ENCODE measurements at regions not wholly inside any gene's neighbourhood (a gene's known extent, or its start where the extent isn't known, plus 50 kb on each side); places are given as distances from the start of the nearest gene placed in this dataset.

DNA sequence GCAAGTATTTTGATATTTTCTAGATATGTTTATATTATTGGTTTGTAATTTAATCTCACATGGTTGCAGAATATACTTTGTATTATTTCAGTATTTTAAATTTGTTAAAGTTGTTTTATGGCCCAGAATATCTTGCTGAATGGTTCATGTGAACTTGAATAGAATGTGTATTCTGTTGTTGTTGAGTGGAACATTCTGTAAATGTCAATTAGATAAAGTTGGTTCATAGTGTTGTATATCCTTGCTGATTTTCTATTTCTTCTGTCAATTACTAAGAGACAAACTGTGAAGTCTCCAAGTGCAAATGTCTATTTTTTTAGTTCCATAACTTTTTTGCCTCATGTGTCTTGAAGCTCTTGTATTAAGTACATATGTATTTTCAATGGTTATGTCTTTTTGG, 411.7 kb downstream of the NPIPA7 start:
- Histone ChIP-seq H3K27ac (ENCODE audit: low read length) (no peak overlapping the region), H3K4me3 (ENCODE audit: low read length) (no peak overlapping the region), H3K27me3 (ENCODE audit: control insufficient read depth, insufficient read depth) (no peaks in the 10 kb centered on the region), H3K4me1 (ENCODE audit: control insufficient read depth, insufficient read depth, low read length) (no peaks in the 10 kb centered on the region), H3K9me3 (ENCODE audit: control insufficient read depth, low read length) (no peaks in the 10 kb centered on the region)
- DNase-seq (no peak), ATAC-seq (no peak)
- intact Hi-C loops (cut with DNase I) = no loop called here

DNA sequence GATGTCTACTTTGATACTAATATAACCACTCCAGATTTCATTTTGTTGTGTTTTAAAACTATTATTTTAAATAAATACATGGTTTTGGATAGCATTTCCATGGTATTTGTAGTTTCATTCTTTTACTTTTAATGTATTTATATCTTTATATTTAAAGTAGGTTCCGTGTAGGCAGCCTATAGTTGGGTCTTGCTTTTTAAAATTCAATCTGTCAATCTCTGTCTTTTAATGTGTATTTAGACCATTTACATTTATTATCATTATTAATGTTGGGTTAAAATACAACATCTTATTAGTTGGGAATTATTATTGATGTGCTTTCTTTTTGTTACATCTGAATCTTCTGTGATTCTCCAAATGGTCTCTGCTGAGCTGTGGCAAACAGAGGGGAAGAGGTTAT, 412.1 kb downstream of the NPIPA7 start:
- intact Hi-C loops (cut with DNase I) = no loop called here
- WGBS = 65% methylated on average over 1 of the region's 1 CpG
- Histone ChIP-seq H3K9me3 (ENCODE audit: control insufficient read depth, low read length) (no peaks in the 10 kb centered on the region), H3K27me3 (ENCODE audit: control insufficient read depth, insufficient read depth) (no peaks in the 10 kb centered on the region), H3K4me3 (ENCODE audit: low read length) (no peak overlapping the region), H3K27ac (ENCODE audit: low read length) (no peak overlapping the region), H3K4me1 (ENCODE audit: control insufficient read depth, insufficient read depth, low read length) (no peaks in the 10 kb centered on the region)
- DNase-seq (no peak), ATAC-seq (no peak)

DNA sequence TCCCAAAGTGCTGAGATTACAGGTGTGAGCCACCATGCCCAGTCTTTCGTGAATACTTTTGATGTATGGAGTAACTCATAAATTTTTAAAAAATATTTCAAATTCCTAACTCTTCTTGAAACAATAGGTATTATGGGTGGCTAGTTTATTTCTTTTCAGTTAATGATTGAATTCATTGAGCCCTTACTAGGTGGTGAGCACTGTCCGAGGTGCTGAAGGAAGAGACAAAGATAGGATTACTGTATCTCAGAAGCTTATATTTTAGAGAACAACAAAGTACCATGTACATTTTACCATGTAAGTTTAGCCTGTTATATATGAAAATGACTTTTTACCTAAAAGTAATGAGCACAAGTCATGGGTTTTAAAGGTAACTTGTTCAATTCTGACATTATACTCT, 418.3 kb downstream of the NPIPA7 start:
- intact Hi-C loops (cut with DNase I) = no loop called here
- no peak for DNase-seq
- H3K27ac ChIP-seq (ENCODE audit: low read length) = no peak overlapping the region

DNA sequence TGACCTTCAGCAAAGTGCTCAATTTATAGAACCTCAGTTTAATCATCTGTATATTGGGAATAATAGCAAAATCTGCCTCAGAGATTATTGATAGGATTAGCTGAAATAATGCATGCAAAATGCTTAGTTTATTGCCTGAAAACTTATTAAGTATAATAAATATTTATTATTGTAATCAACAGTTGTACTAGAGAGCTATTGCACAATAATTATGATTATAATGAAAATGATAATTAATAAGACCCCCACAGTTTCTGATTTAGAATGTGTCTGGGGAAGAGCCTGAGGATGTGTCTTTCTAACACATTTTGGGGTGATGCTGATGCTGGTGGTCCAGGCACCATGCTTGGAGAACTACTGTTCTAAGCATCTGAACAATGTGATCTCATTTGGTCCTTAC, 419.6 kb downstream of the NPIPA7 start:
- Histone ChIP-seq H3K4me3 (ENCODE audit: low read length) (no peak overlapping the region), H3K27ac (ENCODE audit: low read length) (no peak overlapping the region), H3K9me3 (ENCODE audit: control insufficient read depth, low read length) (no peaks in the 10 kb centered on the region), H3K4me1 (ENCODE audit: control insufficient read depth, insufficient read depth, low read length) (no peaks in the 10 kb centered on the region), H3K27me3 (ENCODE audit: control insufficient read depth, insufficient read depth) (no peaks in the 10 kb centered on the region)
- intact Hi-C loops (cut with DNase I) = no loop called here
- DNase-seq (no peak), ATAC-seq (no peak)

More for the DNA sequence above, 418.3 kb downstream of the NPIPA7 start:
- Histone ChIP-seq H3K27me3 (ENCODE audit: control insufficient read depth, insufficient read depth) (no peaks in the 10 kb centered on the region), H3K4me3 (ENCODE audit: low read length) (no peak overlapping the region), H3K9me3 (ENCODE audit: control insufficient read depth, low read length) (no peaks in the 10 kb centered on the region), H3K4me1 (ENCODE audit: control insufficient read depth, insufficient read depth, low read length) (no peaks in the 10 kb centered on the region)
- no peak for ATAC-seq
- 61% methylated on average over 2 of the region's 2 CpGs for WGBS

DNA sequence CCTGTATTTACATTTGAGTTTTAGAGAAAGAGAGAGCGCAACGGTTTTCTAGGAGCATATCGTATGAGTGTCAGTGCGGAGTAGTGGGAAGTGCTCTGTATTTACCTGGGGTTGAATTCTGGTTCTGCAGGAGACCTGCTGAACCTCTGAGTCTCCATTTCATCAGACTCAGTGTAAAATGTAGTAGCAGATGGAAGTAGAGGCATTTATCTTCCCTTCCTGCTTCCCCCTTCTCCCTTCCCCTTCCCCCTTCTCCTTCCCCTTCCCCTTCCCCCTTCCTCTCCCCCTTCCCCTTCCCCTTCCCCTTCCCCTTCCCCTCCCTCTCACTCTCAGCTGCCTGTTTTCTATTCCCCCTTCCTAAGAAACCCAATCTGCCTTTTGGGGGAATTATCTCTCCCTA, 426.9 kb downstream of the NPIPA7 start:
- DNase-seq (no peak), ATAC-seq (no peak)
- no peaks in the 10 kb centered on the region for H3K4me1 ChIP-seq (ENCODE audit: control insufficient read depth, insufficient read depth, low read length)
- no peaks in the 10 kb centered on the region for H3K27me3 ChIP-seq (ENCODE audit: control insufficient read depth, insufficient read depth)
- H3K4me3 ChIP-seq (ENCODE audit: low read length) = no peak overlapping the region
- intact Hi-C loops (cut with DNase I) = no loop called here
- H3K9me3 ChIP-seq (ENCODE audit: control insufficient read depth, low read length) = no peaks in the 10 kb centered on the region
- WGBS = 90% methylated on average over 4 of the region's 4 CpGs
- H3K27ac ChIP-seq (ENCODE audit: low read length) = no peak overlapping the region

DNA sequence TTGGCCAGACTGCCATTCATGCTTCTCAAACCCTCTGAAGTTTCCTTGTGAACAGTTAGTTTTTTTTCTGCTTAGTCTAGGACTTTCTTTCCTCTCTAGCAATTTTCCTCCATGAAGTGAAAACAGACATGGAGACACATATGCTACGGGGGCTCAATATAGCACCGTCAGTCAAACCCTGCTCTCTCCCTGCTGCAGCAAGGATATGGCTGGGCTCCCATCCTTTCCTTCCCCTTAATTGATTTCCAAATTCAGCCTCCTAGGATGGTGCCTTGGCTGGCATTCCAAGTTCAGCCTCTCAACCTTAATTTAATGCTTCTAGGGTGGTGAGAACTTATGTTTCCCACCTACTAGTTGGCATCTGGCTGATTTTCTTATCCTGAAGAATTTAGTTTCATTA, 436.7 kb downstream of the NPIPA7 start:
- Histone ChIP-seq H3K4me3 (ENCODE audit: low read length) (no peak overlapping the region), H3K27ac (ENCODE audit: low read length) (no peak overlapping the region), H3K9me3 (ENCODE audit: control insufficient read depth, low read length) (no peaks in the 10 kb centered on the region), H3K4me1 (ENCODE audit: control insufficient read depth, insufficient read depth, low read length) (no peaks in the 10 kb centered on the region), H3K27me3 (ENCODE audit: control insufficient read depth, insufficient read depth) (no peaks in the 10 kb centered on the region)
- DNase-seq (no peak), ATAC-seq (no peak)
- 82% methylated on average over 2 of the region's 2 CpGs for WGBS
- intact Hi-C loops (cut with DNase I) = no loop called here

DNA sequence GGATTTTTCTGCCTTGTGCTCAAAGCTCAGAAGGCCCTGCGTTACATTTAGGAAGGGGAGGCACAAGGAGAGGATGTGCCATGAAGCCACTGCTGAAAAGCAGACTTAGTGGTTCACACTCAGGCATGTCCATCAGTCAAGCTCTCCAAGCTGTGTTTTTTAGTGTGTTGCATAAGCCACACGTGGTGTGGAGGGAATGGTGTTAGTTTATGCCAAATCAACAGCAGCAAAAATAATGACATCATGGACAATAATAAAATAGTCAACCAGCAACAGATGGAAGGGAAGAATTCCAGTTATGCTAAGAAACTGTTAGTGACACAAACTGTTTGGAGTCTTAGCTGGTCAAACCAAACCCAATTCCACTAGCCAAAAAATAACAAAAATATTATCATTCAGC, 438.3 kb downstream of the NPIPA7 start:
- ATAC-seq (peak in 1 of 2 donors; percentile 65), DNase-seq (no peak)
- Histone ChIP-seq H3K4me3 (ENCODE audit: low read length) (no peak overlapping the region), H3K9me3 (ENCODE audit: control insufficient read depth, low read length) (no peaks in the 10 kb centered on the region), H3K27me3 (ENCODE audit: control insufficient read depth, insufficient read depth) (no peaks in the 10 kb centered on the region), H3K4me1 (ENCODE audit: control insufficient read depth, insufficient read depth, low read length) (no peaks in the 10 kb centered on the region), H3K27ac (ENCODE audit: low read length) (no peak overlapping the region)
- intact Hi-C loops (cut with DNase I) = no loop called here
- WGBS = 43% methylated on average over 2 of the region's 2 CpGs

DNA sequence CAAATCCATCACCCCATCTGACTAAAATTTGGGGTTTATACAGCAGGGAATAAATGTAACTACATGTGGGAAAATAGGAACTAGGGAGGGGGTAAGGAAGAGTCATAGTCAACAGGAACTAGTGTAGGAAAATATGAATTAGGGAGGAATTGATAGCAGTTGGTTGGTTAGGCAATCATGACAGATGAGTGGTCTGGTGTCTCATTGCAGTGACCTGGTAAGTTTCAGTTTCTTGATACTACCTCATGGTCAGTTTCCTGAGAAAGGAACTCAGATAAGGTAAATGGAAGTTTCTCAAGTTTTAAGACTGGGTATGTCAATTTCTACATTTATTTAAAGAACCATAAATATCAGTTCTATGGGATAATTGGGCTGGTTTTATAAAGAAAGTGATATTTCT, 442.3 kb downstream of the NPIPA7 start:
- no peak overlapping the region for H3K4me3 ChIP-seq (ENCODE audit: low read length)
- no peaks in the 10 kb centered on the region for H3K9me3 ChIP-seq (ENCODE audit: control insufficient read depth, low read length)
- no peaks in the 10 kb centered on the region for H3K4me1 ChIP-seq (ENCODE audit: control insufficient read depth, insufficient read depth, low read length)
- intact Hi-C loops (cut with DNase I) = no loop called here
- H3K27ac ChIP-seq (ENCODE audit: low read length) = no peak overlapping the region
- no peak for DNase-seq
- H3K27me3 ChIP-seq (ENCODE audit: control insufficient read depth, insufficient read depth) = no peaks in the 10 kb centered on the region
- no peak for ATAC-seq

DNA sequence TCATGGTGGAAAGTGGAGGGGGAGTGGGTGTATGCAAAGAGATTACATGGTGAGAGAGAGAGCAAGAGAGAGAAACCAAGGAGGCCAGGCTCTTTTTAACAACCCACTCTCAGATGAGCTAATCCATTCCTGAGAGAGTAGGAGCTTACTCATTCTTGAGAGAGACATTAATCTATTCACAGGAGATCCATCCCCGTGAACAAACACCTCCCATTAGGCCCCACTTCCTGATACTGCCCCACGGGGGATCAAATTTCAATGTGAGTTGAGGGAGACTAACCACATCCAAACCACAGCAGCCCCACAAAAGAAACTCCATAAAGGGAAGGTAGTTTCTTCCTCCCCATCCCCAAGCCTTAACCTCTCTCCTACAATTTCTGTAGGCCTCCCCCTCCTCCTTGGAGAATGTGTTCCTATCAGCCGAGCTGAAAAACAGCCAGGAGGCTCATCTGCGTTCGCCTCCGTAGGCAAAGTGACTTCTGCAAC, 450.0 kb downstream of the NPIPA7 start:
- H3K9me3 ChIP-seq (ENCODE audit: control insufficient read depth, low read length) = no peaks in the 10 kb centered on the region
- 25% methylated on average over 6 of the region's 6 CpGs for WGBS
- DNase-seq (no peak), ATAC-seq (no peak)
- H3K4me1 ChIP-seq (ENCODE audit: control insufficient read depth, insufficient read depth, low read length) = no peaks in the 10 kb centered on the region
- no peak overlapping the region for H3K4me3 ChIP-seq (ENCODE audit: low read length)
- no peaks in the 10 kb centered on the region for H3K27me3 ChIP-seq (ENCODE audit: control insufficient read depth, insufficient read depth)
- H3K27ac ChIP-seq (ENCODE audit: low read length) = no peak overlapping the region
- intact Hi-C loops (cut with DNase I) = no loop called here

DNA sequence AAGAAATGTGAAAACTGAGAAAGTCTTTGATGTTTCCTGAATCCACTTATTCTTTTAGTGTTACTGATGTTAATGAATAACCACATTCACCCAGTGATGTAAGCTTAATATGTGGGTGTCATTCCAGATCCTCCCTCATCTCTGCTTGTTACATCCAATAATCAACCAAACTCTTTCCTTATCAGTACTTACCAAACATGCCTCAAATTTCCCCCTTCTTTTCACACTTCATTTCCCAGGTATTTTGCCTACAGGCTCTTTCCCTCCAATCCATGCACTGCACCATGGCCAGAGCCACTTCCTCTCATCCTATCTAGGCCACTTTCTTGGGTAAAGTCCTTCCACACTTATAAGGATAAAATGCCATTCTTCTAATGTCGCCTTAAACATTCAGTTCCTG, 451.5 kb downstream of the NPIPA7 start:
- WGBS = 83% methylated on average over 1 of the region's 1 CpG
- ATAC-seq (no peak), DNase-seq (no peak)
- no peaks in the 10 kb centered on the region for H3K27me3 ChIP-seq (ENCODE audit: control insufficient read depth, insufficient read depth)
- no peaks in the 10 kb centered on the region for H3K9me3 ChIP-seq (ENCODE audit: control insufficient read depth, low read length)
- intact Hi-C loops (cut with DNase I) = no loop called here
- no peak overlapping the region for H3K4me3 ChIP-seq (ENCODE audit: low read length)
- H3K4me1 ChIP-seq (ENCODE audit: control insufficient read depth, insufficient read depth, low read length) = no peaks in the 10 kb centered on the region
- no peak overlapping the region for H3K27ac ChIP-seq (ENCODE audit: low read length)

DNA sequence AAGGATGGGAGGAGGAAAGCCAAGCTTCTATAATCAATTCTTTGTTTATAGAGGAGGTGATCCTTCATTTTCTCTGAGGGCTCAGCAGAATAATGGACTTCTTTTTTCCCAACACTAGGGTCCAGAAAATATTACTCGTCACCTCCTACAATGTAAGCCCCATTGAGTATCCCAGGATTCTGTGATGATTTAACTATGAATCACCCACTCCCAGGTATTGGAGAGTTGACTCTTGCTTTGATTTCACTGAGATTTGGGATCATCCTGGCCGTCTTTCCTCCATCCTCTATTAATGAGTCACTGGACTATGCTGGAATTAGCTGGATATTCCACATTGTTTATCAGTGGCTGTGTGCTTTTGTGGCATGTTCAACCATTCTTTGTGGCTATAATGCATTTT, 452.0 kb downstream of the NPIPA7 start:
- DNase-seq = no peak
- H3K9me3 ChIP-seq (ENCODE audit: control insufficient read depth, low read length) = no peaks in the 10 kb centered on the region
- no peak for ATAC-seq
- H3K27ac ChIP-seq (ENCODE audit: low read length) = no peak overlapping the region
- H3K27me3 ChIP-seq (ENCODE audit: control insufficient read depth, insufficient read depth) = no peaks in the 10 kb centered on the region
- no peak overlapping the region for H3K4me3 ChIP-seq (ENCODE audit: low read length)
- intact Hi-C loops (cut with DNase I) = no loop called here
- H3K4me1 ChIP-seq (ENCODE audit: control insufficient read depth, insufficient read depth, low read length) = no peaks in the 10 kb centered on the region
- WGBS = 67% methylated on average over 2 of the region's 2 CpGs

DNA sequence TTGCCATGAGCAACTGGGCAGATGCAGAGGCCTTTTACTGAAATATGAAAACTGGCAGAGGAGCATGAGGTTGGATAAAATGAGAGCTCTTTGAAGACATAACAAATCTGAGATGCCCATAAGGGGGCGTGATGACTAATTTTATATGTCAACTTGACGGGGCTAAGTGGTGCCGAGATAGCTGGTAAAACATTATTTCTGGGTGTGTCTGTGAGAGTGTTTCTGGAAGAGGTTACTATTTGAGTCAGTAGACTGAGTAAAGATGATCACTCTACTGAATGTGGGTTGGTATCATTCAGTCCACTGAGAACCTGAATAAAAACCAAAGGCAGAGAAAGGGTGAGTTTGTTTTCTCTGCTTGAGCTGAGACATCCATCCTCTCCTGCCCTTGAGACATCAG, 454.2 kb downstream of the NPIPA7 start:
- no peak overlapping the region for H3K4me3 ChIP-seq (ENCODE audit: low read length)
- no peak for DNase-seq
- H3K9me3 ChIP-seq (ENCODE audit: control insufficient read depth, low read length) = no peaks in the 10 kb centered on the region
- H3K4me1 ChIP-seq (ENCODE audit: control insufficient read depth, insufficient read depth, low read length) = no peaks in the 10 kb centered on the region
- H3K27me3 ChIP-seq (ENCODE audit: control insufficient read depth, insufficient read depth) = no peaks in the 10 kb centered on the region
- intact Hi-C loops (cut with DNase I) = no loop called here
- WGBS = 85% methylated on average over 3 of the region's 3 CpGs
- H3K27ac ChIP-seq (ENCODE audit: low read length) = no peak overlapping the region
- ATAC-seq = no peak
